NCI-H748 (cell line): ENCODE measurements at regions not wholly inside any gene's neighbourhood (a gene's known extent, or its start where the extent isn't known, plus 50 kb on each side); places are given as distances from the start of the nearest gene placed in this dataset.

ENCODE experiments used
- DNase-seq: peaks from one replicate; lab custom pipeline; 2025; ENCODE audit not compliant: unreplicated experiment; lab: John Stamatoyannopoulos, UW

DNA sequence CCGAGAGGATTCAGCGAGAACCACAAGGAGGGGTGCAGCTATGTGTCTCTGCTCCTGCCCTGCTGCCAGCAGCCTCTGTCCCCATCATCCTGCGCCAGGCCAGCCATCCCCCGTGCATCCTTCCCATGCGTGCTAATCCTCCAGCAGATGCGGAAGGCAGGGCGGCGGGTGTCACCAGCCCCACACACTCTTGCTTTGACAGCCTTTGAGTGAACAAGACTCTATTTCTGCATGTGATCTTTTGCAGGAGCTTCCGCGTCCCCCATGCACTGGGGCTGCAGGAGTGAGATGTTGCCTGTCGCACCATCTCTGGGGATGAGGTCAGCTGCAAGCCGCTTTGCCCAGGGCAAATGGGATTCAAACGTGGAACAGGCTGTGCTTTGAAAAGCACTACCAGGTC lies 58.0 kb upstream of the OLFM1 start:
- DNase-seq: no peak

DNA sequence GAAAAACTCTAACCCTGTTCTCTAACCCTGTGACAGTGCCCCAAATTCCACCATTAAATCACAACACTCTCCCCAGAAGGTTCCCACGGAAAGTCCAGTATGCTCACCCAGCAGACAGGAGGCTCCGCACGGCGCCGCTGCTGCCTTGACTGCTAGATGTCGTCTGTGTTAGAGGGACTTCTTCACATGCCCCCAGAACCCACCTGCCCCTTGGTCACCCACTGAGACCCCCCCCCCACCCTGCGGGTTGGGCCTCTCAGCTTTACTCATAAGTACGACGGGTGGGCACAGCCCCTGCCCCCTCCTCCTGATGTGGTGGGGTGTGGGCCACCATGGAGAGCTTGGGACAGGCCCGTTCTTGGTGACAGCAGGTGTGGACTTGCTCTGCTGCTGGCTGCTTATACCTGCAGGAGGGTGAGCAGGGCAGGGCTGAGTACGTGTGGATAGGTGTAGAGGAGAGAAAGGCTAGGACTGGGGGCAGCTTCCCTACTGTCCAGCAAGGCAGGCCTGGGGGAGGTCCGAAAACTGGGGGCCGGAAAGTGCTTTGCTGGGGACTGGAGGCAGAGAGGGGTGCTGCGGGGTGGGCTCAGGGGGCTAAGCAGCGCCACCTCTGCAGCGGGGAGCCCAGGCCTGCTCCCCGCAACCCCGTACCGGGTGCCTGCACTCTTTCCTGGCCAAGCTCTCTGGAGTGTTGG lies 57.5 kb upstream of the OLFM1 start:
- no peak for DNase-seq

DNA sequence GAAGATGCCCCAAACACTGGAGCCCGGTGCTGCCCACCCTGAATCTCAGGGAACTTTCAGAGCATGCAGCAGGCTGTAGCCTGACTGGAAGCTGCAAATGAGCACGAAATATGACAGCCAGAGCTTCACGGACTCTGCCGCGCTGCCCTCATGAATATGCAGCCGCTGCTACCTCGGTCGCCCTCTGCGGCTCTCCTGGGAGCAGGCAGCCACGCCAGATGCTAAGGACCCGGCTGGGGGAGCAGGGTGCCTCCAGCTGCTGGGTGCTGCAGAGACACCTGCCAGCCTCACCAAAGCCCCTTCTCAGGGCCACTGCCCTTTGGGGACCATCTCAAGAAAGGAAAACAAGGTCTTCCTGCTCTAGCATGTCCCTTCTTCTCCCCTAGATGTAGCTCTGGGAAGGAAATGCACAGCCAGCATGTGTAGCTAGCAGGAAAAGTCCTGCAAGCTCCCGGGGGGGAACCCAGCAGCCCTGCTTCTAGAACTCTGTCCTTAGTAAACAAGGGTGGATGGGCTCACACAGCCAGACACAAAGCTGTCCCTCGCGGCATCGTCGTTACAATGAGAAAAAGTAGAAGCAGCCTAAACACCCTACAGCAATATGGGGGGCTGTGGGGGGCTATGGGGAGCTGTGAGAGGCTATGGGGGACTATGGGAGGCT lies 56.8 kb upstream of the OLFM1 start:
- no peak for DNase-seq

DNA sequence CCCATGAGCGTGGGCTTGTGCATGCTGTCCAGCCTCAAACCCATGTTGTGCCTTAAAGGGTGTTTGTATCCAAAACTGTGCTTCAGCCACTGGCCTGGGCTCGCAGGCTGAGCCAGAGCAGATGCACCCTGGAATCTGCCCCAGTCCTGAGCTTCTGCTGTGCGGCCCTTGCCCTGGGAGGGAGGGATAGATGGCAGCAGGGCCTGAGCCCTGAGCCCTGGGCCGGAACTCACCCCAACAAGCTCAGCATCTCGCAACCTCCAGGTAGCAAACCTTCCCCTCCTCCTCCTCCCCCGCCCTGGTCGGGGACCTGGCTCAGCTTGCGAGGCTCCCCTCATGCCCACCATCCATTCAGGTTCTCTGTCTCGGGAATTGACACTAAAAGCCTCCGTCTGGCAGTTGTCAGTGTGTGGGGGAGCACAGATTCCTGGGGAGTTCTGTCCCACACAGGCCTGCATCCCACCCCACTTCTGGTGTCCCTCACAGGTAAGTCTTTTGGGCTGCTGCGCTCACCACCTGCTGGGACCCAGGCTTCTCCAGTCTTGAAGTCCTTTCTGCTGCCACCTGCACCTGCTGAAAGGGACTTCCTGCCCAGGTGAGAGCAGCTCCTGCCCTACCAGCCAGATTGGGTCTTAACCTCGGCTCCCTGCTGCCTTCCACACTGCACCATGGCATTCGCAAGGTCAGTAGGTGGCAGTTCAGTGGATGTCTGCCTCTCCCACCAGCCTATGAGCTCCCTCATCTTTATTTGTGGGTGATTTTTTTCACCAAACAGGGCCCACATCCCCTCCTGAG lies 55.2 kb upstream of the OLFM1 start:
- no peak for DNase-seq

DNA sequence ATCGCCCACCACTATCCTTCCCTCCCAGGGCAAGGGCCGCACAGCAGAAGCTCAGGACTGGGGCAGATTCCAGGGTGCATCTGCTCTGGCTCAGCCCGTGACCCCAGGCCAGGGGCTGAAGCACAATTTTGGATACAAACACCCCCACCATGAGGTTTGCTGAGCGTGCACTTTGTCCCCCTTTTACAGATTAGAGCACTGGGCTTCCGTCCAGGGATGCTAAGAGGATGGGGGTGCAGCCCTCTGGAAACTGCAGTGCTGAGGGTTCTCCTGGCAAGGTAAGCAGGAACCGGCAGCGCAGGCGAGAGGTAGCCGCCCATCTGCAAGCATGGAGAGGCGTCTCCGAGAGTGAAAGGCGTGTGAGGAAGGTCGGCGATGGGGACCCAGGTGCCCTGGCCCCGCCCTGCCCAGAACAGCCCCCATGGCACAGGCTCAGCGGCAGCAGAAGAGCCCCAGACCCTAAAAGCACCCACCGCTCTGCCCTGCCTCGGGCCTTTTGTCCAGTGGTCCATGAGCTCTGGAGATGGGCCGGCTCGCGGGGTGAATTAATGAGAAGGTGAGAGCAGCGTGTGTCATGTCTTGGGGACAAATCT lies 54.5 kb upstream of the OLFM1 start:
- no peak for DNase-seq

DNA sequence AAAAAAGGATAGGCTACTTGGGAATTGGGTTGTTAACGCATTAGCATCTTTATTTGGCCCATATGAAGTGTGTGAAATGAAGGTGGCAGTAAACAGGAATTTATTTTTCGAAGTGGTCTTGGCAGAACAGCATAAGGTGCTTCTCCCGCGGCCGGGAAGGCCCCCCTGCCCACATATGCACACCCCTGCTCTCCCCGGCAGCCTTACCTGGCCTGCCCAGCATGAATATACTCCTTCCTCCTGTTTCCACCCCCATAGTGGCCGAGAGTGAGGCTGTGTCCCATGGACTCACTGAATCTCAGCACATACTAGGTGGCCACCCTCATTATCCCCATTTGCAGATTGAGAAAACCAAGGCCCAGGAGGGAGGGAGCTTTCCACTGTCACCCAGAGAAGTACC lies 54.0 kb upstream of the OLFM1 start:
- DNase-seq: no peak

DNA sequence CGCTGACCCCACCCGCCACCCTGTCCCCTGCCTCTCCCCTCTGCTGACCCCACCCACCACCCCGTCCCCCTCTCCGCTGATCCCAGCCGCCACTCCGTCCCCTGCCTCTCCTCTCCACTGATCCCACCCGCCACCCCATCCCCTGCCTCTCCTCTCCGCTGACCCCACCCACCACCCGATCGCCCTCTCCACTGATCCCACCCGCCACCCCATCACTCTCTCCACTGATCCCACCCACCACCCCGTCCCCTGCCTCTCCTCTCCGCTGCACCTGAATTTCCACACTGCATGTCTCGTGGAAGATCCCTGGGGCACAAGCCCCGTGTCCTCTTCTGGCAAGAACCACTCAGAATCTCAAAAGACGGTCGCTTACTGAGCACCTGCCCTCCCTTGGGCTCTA lies 53.4 kb upstream of the OLFM1 start:
- no peak for DNase-seq

DNA sequence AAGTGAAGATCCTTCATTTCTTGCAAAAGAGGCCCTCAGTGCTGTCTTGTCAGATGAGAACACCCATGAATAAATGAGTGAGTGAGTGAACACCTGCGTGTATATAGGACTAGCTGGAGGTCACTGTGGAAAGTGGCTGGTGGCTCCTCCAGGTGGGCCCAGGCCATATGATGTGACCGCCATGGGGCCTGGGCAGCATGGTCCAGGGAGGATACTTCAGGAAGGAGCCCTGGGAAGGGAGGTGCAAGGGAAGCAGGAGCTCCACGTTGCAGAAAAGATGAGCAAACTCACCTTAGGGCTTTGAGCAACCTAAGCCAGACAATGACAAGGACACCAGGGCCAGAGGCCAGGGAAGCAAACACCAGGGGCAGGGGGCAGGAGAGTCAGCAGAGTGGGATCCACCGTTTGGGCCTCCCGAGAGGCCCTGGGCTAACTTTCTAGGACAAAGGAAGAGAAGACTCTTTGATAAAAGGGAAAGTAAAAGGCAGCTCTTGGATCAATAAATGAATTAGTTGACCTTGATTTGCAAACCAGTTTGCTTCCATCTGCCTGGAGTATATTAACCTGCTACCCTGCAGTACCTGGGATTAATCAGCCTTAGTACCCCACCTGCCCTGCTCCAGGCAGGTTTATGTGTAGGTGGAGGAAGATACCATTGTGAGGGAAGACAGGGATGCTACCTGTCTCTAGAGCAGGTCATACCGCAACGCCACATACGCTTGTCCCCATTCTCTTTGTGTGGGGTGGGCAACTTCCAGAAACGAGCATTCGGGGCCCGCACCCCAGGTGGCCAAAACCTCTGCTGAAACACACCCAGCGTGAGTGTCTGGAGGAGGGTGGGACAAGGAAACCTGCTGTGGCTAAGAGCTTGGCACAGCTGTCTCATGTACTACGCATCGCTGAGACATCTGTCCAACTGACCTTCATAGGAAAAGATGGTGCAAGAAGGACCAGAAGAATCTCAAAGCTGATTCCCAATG lies 51.4 kb upstream of the OLFM1 start:
- no peak for DNase-seq

DNA sequence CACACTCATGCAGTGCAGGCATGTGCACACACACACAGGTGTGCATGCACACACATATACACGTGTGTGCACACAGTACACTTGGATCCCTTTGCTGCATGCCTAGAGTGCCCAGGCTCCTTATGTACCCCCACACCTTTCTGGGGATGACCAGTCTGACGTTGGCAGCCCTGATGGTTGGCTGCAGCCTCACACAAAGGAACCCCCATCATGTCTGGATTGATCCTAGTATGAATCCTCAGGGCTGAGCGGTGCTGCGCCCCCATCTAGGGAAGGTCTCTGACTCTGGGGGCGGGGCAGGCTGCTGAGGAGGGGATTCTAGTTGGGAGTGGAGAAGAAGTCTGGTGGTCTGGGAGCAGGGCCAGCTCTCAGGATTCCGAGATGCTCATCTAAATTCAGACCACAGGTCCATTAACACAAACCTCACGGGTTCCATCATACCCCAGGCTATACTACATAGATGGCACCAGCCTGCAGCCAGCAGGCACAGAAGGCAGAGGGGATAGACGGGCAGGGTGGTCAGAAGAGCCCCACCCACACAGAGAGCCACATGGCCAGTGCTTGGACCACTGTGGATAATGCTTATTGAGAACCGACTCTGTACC lies 50.5 kb upstream of the OLFM1 start:
- no peak for DNase-seq

DNA sequence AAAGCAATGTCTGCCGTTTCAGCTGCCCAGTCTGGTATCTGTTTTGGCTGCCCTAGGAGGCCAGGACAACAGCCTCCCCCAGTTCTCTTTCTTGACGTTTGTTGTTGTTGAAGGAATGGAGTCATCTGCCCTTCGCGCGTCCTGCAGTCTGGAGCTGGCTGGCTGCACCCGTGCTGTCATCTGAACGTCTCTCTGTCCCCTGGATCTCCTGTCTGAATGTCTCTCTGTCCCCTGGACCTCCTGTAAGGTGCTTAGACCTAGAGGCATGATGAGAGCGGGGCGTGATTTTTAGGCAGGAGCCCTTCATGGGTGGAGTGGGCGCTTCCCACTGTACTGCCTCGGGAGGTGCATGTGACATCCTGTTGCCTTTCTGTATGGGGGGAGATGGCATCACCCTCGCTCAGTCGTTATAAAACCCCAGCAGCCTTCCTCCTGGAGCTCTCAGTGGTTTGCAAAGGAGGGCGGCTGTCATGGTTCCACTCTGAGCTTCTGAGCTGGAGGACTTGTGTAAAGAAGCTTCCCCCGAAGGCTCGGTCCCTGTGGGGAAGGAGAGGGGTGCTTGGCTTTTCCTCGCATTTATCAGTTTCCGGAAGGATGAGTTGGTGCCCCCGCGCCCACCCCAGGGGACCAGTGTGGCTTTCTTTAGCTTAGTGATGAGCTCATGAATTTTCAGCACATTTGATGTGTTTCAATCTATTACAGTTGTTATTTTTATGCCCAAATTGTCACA lies 49.8 kb upstream of the OLFM1 start:
- DNase-seq: no peak
